ENCODE measurements at regions not wholly inside any gene's neighbourhood (a gene's known extent, or its start where the extent isn't known, plus 50 kb on each side); places are given as distances from the start of the nearest gene placed in this dataset.

GRCh38 chr13:48888613-48889012 lies 87.1 kb upstream of the FNDC3A start:
- no peak overlapping the region for H3K9ac ChIP-seq (ENCODE audit: low read depth, low read length)
- no peak overlapping the region for H3K27ac ChIP-seq (ENCODE audit: low read length)
- no peaks in the 10 kb centered on the region for H3K79me2 ChIP-seq (ENCODE audit: insufficient read depth, low read length)
- H3K4me2 ChIP-seq (ENCODE audit: insufficient read depth, low read length), result no peak overlapping the region
- no peak overlapping the region for H3K4me3 ChIP-seq (ENCODE audit: low read depth in 1 of 2, low read length in 2 of 2)
- no peak overlapping the region for H2AFZ ChIP-seq (ENCODE audit: low read depth, low read length)
- peaks cover 3% of the 10 kb centered on the region; the same call in 1 of the 2 replicates for H3K4me1 ChIP-seq (ENCODE audit: insufficient read depth, low read length)
- no peaks in the 10 kb centered on the region for H3K27me3 ChIP-seq (ENCODE audit: insufficient read depth, low read length, poor library complexity)
- H3K9me3 ChIP-seq (ENCODE audit: insufficient read depth, low read length, severe bottlenecking), result no peaks in the 10 kb centered on the region
- no peaks in the 10 kb centered on the region for H3K36me3 ChIP-seq (ENCODE audit: insufficient read depth, low read length)
- H4K20me1 ChIP-seq (ENCODE audit: insufficient read depth, low read length), result no peaks in the 10 kb centered on the region
- DNase-seq (no peak), ATAC-seq (ENCODE audit: insufficient read depth, low read depth) (no peak)
- TF ChIP-seq CTCF (IDR thresholded peaks at IDR 0.05; ENCODE audit: borderline replicate concordance, extremely low read depth, low read length, poor library complexity, severe bottlenecking), result no peak

- Histone ChIP-seq H3K4me3 (ENCODE audit: low read depth in 1 of 2, low read length in 2 of 2) (no peak overlapping the region), H3K4me1 (ENCODE audit: insufficient read depth, low read length) (no peaks in the 10 kb centered on the region), H3K4me2 (ENCODE audit: insufficient read depth, low read length) (no peak overlapping the region), H3K9ac (ENCODE audit: low read depth, low read length) (no peak overlapping the region), H2AFZ (ENCODE audit: low read depth, low read length) (no peak overlapping the region), H3K79me2 (ENCODE audit: insufficient read depth, low read length) (no peaks in the 10 kb centered on the region), H3K36me3 (ENCODE audit: insufficient read depth, low read length) (no peaks in the 10 kb centered on the region), H3K27me3 (ENCODE audit: insufficient read depth, low read length, poor library complexity) (no peaks in the 10 kb centered on the region), H4K20me1 (ENCODE audit: insufficient read depth, low read length) (no peaks in the 10 kb centered on the region), H3K9me3 (ENCODE audit: insufficient read depth, low read length, severe bottlenecking) (no peaks in the 10 kb centered on the region), H3K27ac (ENCODE audit: low read length) (no peak overlapping the region)
- ATAC-seq (ENCODE audit: insufficient read depth, low read depth) (no peak), DNase-seq (no peak)
- TF ChIP-seq EZH2 (IDR thresholded peaks at IDR 0.05; ENCODE audit: borderline replicate concordance, low read depth, low read length, severe bottlenecking) (no peak), CTCF (IDR thresholded peaks at IDR 0.05; ENCODE audit: borderline replicate concordance, extremely low read depth, low read length, poor library complexity, severe bottlenecking) (no peak)
Measured at GRCh38 chr13:48890391-48890790, 85.3 kb upstream of the FNDC3A start.

GRCh38 chr13:48891586-48891985 lies 84.1 kb upstream of the FNDC3A start:
- Histone ChIP-seq H3K4me2 (ENCODE audit: insufficient read depth, low read length) (no peak overlapping the region), H3K4me3 (ENCODE audit: low read depth in 1 of 2, low read length in 2 of 2) (no peak overlapping the region), H3K9me3 (ENCODE audit: insufficient read depth, low read length, severe bottlenecking) (no peaks in the 10 kb centered on the region), H3K79me2 (ENCODE audit: insufficient read depth, low read length) (no peaks in the 10 kb centered on the region), H4K20me1 (ENCODE audit: insufficient read depth, low read length) (no peaks in the 10 kb centered on the region), H3K36me3 (ENCODE audit: insufficient read depth, low read length) (no peaks in the 10 kb centered on the region), H3K9ac (ENCODE audit: low read depth, low read length) (no peak overlapping the region), H2AFZ (ENCODE audit: low read depth, low read length) (no peak overlapping the region), H3K27me3 (ENCODE audit: insufficient read depth, low read length, poor library complexity) (no peaks in the 10 kb centered on the region), H3K4me1 (ENCODE audit: insufficient read depth, low read length) (no peaks in the 10 kb centered on the region), H3K27ac (ENCODE audit: low read length) (no peak overlapping the region)
- DNase-seq (no peak), ATAC-seq (ENCODE audit: insufficient read depth, low read depth) (no peak)
- no peak for TF ChIP-seq EZH2 (IDR thresholded peaks at IDR 0.05; ENCODE audit: borderline replicate concordance, low read depth, low read length, severe bottlenecking)
- no peak for TF ChIP-seq CTCF (IDR thresholded peaks at IDR 0.05; ENCODE audit: borderline replicate concordance, extremely low read depth, low read length, poor library complexity, severe bottlenecking)

GRCh38 chr13:48892053-48892687 lies 83.5 kb upstream of the FNDC3A start:
- no peaks in the 10 kb centered on the region for H3K9me3 ChIP-seq (ENCODE audit: insufficient read depth, low read length, severe bottlenecking)
- H3K4me3 ChIP-seq (ENCODE audit: low read depth in 1 of 2, low read length in 2 of 2), result no peak overlapping the region
- H3K4me2 ChIP-seq (ENCODE audit: insufficient read depth, low read length), result no peak overlapping the region
- ATAC-seq (ENCODE audit: insufficient read depth, low read depth) (no peak), DNase-seq (no peak)
- TF ChIP-seq EZH2 (IDR thresholded peaks at IDR 0.05; ENCODE audit: borderline replicate concordance, low read depth, low read length, severe bottlenecking) (no peak), CTCF (IDR thresholded peaks at IDR 0.05; ENCODE audit: borderline replicate concordance, extremely low read depth, low read length, poor library complexity, severe bottlenecking) (no peak)
- H3K36me3 ChIP-seq (ENCODE audit: insufficient read depth, low read length), result no peaks in the 10 kb centered on the region
- H3K4me1 ChIP-seq (ENCODE audit: insufficient read depth, low read length), result no peaks in the 10 kb centered on the region
- no peaks in the 10 kb centered on the region for H4K20me1 ChIP-seq (ENCODE audit: insufficient read depth, low read length)
- H3K79me2 ChIP-seq (ENCODE audit: insufficient read depth, low read length), result no peaks in the 10 kb centered on the region
- no peak overlapping the region for H2AFZ ChIP-seq (ENCODE audit: low read depth, low read length)
- no peak overlapping the region for H3K27ac ChIP-seq (ENCODE audit: low read length)
- no peak overlapping the region for H3K9ac ChIP-seq (ENCODE audit: low read depth, low read length)
- no peaks in the 10 kb centered on the region for H3K27me3 ChIP-seq (ENCODE audit: insufficient read depth, low read length, poor library complexity)
